Spleen (tissue), 7 donors: ENCODE measurements at regions not wholly inside any gene's neighbourhood (a gene's known extent, or its start where the extent isn't known, plus 50 kb on each side); places are given as distances from the start of the nearest gene placed in this dataset.

Source experiments
- CTCF ChIP-seq, 11 experiments: fragments of 200-600 bp in 7 of 11; fragments of 450-650 bp in 4 of 11; sonication (generic) in 4 of 11; IDR thresholded peaks in 8 of 11; conservative IDR thresholded peaks in 3 of 11; 1 replicate in 7 of 11; 2 replicates in 4 of 11; pipeline versions ENCODE4 v1.4.0 to v1.8.0; 2016 to 2021; ENCODE audit warnings: antibody characterized with exemption in 11 of 11, inconsistent platforms in 4 of 11, mild to moderate bottlenecking in 1 of 11
- POLR2A ChIP-seq, 3 donors: fragments of 450-650 bp; IDR thresholded peaks; one replicate each; pipeline ENCODE4 v1.5.1; 2017; ENCODE audit warnings: antibody characterized with exemption in 3 of 3, mild to moderate bottlenecking in 1 of 3
- POLR2AphosphoS5 ChIP-seq, 3 donors: sonication (generic); formaldehyde crosslinking; IDR thresholded peaks; one replicate each; pipeline ENCODE4 v1.5.1; 2017; ENCODE audit warnings: antibody characterized with exemption in 3 of 3
- donor health status: DM: no; HTN: no; CAD: no; lungs with moderate emphysema.
- donor health status: DM: no; HTN: no; CAD: no.
- donor health status: DM: no; HTN: no; CAD: no.

GRCh38 chr15:29517829-29518228, 248.2 kb upstream of the NSMCE3 start:
- no peak for TF ChIP-seq CTCF (IDR thresholded peaks at IDR 0.05 in 8 of 11, conservative IDR thresholded peaks at IDR 0.05 in 3 of 11)
- no peak for TF ChIP-seq POLR2A (IDR thresholded peaks at IDR 0.05)
- TF ChIP-seq POLR2AphosphoS5 (IDR thresholded peaks at IDR 0.05) = no peak
